Muscle layer of duodenum (tissue), 2 donors: ENCODE measurements at regions not wholly inside any gene's neighbourhood (a gene's known extent, or its start where the extent isn't known, plus 50 kb on each side); places are given as distances from the start of the nearest gene placed in this dataset.

Experiments used
- H3K27ac ChIP-seq: one replicate; pipeline ENCODE4 v1.7.0; 2013; ENCODE audit warnings: mild to moderate bottlenecking, low read length
- H3K27me3 ChIP-seq: one replicate; pipeline ENCODE4 v1.7.0; 2013; ENCODE audit warnings: low read depth, mild to moderate bottlenecking, control low read depth, low read length
- H3K36me3 ChIP-seq, 2 donors: one replicate each; pipeline ENCODE4 v1.7.0; 2013; ENCODE audit warnings: low read length in 2 of 2, control low read depth in 1 of 2, mild to moderate bottlenecking in 1 of 2; ENCODE audit not compliant: insufficient read depth in 2 of 2, control insufficient read depth in 1 of 2
- H3K4me1 ChIP-seq, 2 donors: one replicate each; pipeline ENCODE4 v1.7.0; 2013; ENCODE audit warnings: low read length in 2 of 2, mild to moderate bottlenecking in 2 of 2, control low read depth in 1 of 2, moderate library complexity in 1 of 2; ENCODE audit not compliant: insufficient read depth in 2 of 2, control insufficient read depth in 1 of 2
- H3K4me3 ChIP-seq, 2 donors: one replicate each; pipeline ENCODE4 v1.7.0; 2013; ENCODE audit warnings: low read length in 2 of 2, low read depth in 1 of 2, mild to moderate bottlenecking in 1 of 2
- H3K9me3 ChIP-seq, 2 donors: one replicate each; pipeline ENCODE4 v1.7.0; 2013; ENCODE audit warnings: low read length in 2 of 2, control low read depth in 1 of 2, mild to moderate bottlenecking in 1 of 2; ENCODE audit not compliant: control insufficient read depth in 1 of 2
- donor health status: healthy.

- Histone ChIP-seq H3K36me3 (no peaks in the 10 kb centered on the region), H3K9me3 (no peaks in the 10 kb centered on the region), H3K4me3 (no peak overlapping the region), H3K27me3 (no peaks in the 10 kb centered on the region), H3K4me1 (peaks cover 0 to 4% of the 10 kb centered on the region in 2 donors), H3K27ac (no peak overlapping the region)
Observed at GRCh38 chr15:93314245-93314644, 225.2 kb upstream of the RGMA start.

DNA sequence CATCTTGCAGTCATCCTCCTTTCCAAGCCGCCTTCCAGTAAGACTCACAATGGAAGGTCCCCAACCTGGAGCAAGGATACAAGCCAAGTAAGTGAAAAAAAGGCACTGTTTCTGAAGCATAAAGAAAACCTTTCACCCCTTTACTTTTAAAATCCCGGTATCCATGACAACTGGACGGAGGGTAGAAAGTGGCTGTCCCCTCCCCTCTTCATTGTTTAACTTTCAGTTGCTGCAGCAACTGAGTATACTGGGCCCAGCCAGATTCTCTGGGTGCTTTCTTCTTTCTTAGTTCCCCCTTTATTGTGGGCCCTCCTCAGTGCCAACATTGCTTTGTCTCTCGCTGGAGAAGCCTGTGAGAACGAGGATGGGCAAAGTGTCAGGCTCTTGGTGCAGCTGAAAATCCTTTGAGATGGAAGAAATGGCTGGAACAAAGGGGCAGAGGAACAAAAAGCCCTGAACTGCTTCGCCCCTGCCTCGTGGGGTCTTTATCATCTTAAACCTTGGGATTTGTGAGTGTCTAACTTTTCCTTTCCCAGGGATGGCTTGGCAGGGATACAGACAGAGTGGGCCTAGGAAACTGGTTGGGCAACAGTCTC, 224.0 kb upstream of the RGMA start:
- H3K27me3 ChIP-seq, result no peaks in the 10 kb centered on the region
- H3K36me3 ChIP-seq, result no peaks in the 10 kb centered on the region
- peaks cover 0 to 4% of the 10 kb centered on the region in 2 donors for H3K4me1 ChIP-seq
- H3K4me3 ChIP-seq, result no peak overlapping the region
- no peak overlapping the region for H3K27ac ChIP-seq
- H3K9me3 ChIP-seq, result no peaks in the 10 kb centered on the region

DNA sequence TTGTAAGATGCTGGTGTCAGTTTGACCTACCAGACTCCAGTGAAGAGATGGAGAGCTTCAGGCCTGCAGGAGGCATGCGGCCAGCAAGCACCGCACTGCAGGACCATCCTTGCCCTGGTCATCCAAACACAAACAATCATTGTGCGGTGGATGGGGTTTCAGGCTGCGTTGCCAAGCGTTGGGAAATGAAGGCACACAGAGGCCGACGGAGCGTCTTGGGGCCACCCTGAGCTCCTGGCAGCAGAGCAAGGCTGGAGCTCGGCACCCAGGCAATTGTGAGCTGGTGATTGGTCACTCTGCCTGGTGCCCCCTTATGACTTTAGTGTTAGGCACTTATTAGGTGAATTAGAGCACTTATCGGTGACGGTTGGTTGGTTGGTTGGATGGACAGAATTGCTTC, 222.6 kb upstream of the RGMA start:
- H3K4me1 ChIP-seq, result peaks cover 0 to 4% of the 10 kb centered on the region in 2 donors
- no peak overlapping the region for H3K4me3 ChIP-seq
- H3K27me3 ChIP-seq, result no peaks in the 10 kb centered on the region
- no peaks in the 10 kb centered on the region for H3K9me3 ChIP-seq
- H3K27ac ChIP-seq, result no peak overlapping the region
- H3K36me3 ChIP-seq, result no peaks in the 10 kb centered on the region

- H3K4me3 ChIP-seq, result no peak overlapping the region
- peaks cover 0 to 3% of the 10 kb centered on the region in 2 donors for H3K4me1 ChIP-seq
- H3K27ac ChIP-seq, result no peak overlapping the region
- no peaks in the 10 kb centered on the region for H3K9me3 ChIP-seq
- H3K27me3 ChIP-seq, result no peaks in the 10 kb centered on the region
- H3K36me3 ChIP-seq, result no peaks in the 10 kb centered on the region
Observed at GRCh38 chr15:93308026-93308690, 219.1 kb upstream of the RGMA start.

DNA sequence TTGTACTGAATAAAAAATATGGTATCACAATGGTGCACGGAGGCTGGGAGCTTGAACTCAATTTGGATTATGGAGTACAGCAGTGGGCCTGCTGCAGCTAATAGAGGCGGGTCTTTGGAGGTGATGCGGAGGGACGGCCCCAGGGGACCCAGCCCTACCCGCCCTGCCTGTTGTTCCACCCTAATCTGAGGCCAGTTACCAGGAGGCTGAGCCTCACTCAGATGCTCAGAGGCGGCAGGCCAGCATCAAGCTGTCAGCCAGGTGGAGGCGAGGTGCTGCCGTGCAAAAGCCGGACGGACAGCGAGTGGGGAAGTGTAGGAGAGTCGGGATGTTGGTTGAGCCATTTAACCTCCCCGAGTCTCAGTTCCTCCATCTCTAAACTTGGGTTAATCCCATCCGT, 218.5 kb upstream of the RGMA start:
- H3K9me3 ChIP-seq, result no peaks in the 10 kb centered on the region
- no peak overlapping the region for H3K4me3 ChIP-seq
- no peaks in the 10 kb centered on the region for H3K27me3 ChIP-seq

GRCh38 chr15:93305306-93305705, 216.3 kb upstream of the RGMA start:
- H3K4me3 ChIP-seq, result no peak overlapping the region
- no peaks in the 10 kb centered on the region for H3K9me3 ChIP-seq
- no peaks in the 10 kb centered on the region for H3K36me3 ChIP-seq
- H3K27me3 ChIP-seq, result no peaks in the 10 kb centered on the region
- H3K27ac ChIP-seq, result no peak overlapping the region
- H3K4me1 ChIP-seq, result no peaks in the 10 kb centered on the region

More for the DNA sequence above, 218.5 kb upstream of the RGMA start:
- no peak overlapping the region for H3K27ac ChIP-seq
- no peaks in the 10 kb centered on the region for H3K4me1 ChIP-seq
- H3K36me3 ChIP-seq, result no peaks in the 10 kb centered on the region

GRCh38 chr15:93302080-93302765, 213.2 kb upstream of the RGMA start:
- no peaks in the 10 kb centered on the region for H3K9me3 ChIP-seq
- H3K4me3 ChIP-seq, result no peak overlapping the region
- no peaks in the 10 kb centered on the region for H3K27me3 ChIP-seq
- H3K27ac ChIP-seq, result no peak overlapping the region
- no peaks in the 10 kb centered on the region for H3K36me3 ChIP-seq
- H3K4me1 ChIP-seq, result peaks cover 0 to 4% of the 10 kb centered on the region in 2 donors

GRCh38 chr15:93300796-93301195, 211.8 kb upstream of the RGMA start:
- Histone ChIP-seq H3K9me3 (no peaks in the 10 kb centered on the region), H3K36me3 (no peaks in the 10 kb centered on the region), H3K27me3 (no peaks in the 10 kb centered on the region), H3K4me1 (peaks cover 0 to 4% of the 10 kb centered on the region in 2 donors), H3K27ac (no peak overlapping the region), H3K4me3 (no peak overlapping the region)

- H3K27ac ChIP-seq, result no peak overlapping the region
- no peak overlapping the region for H3K4me3 ChIP-seq
Observed at GRCh38 chr15:93299675-93300074, 210.7 kb upstream of the RGMA start.

GRCh38 chr15:93298901-93299300, 209.9 kb upstream of the RGMA start:
- Histone ChIP-seq H3K9me3 (no peaks in the 10 kb centered on the region), H3K4me1 (peaks cover 0 to 4% of the 10 kb centered on the region in 2 donors), H3K4me3 (no peak overlapping the region), H3K27ac (no peak overlapping the region), H3K36me3 (no peaks in the 10 kb centered on the region), H3K27me3 (no peaks in the 10 kb centered on the region)

More at GRCh38 chr15:93299675-93300074, 210.7 kb upstream of the RGMA start:
- H3K36me3 ChIP-seq, result no peaks in the 10 kb centered on the region
- no peaks in the 10 kb centered on the region for H3K9me3 ChIP-seq
- no peaks in the 10 kb centered on the region for H3K27me3 ChIP-seq
- H3K4me1 ChIP-seq, result peaks cover 0 to 4% of the 10 kb centered on the region in 2 donors

GRCh38 chr15:93296759-93297500, 207.9 kb upstream of the RGMA start:
- Histone ChIP-seq H3K36me3 (no peaks in the 10 kb centered on the region), H3K27ac (no peak overlapping the region), H3K27me3 (no peaks in the 10 kb centered on the region), H3K4me3 (no peak overlapping the region), H3K9me3 (peaks cover 0 to 2% of the 10 kb centered on the region in 2 donors), H3K4me1 (peaks cover 0 to 4% of the 10 kb centered on the region in 2 donors)
